GM23338 (cell line): ENCODE measurements at regions not wholly inside any gene's neighbourhood (a gene's known extent, or its start where the extent isn't known, plus 50 kb on each side); places are given as distances from the start of the nearest gene placed in this dataset.
A peak's percentile ranks its signal among the peaks of the same experiment; 100 is the strongest.

Source experiments
- ZNF114 ChIP-seq: fragments of 250-450 bp; sonication (Bioruptor Pico); IDR thresholded peaks from 2 replicates; pipeline ENCODE4 v1.5.0; 2020; ENCODE audit warnings: mild to moderate bottlenecking, moderate library complexity
- TF ChIP-seq, protein P1 (sequence below), 2 experiments: fragments of 200-600 bp in 1 of 2; sonication (generic) in 1 of 2; conservative IDR thresholded peaks; 2 replicates each; pipeline versions ENCODE4 v1.5.1 to v1.6.1; 2016 to 2017; ENCODE audit warnings: antibody characterized with exemption in 2 of 2, low read depth in 2 of 2, mild to moderate bottlenecking in 2 of 2, moderate library complexity in 1 of 2

DNA sequence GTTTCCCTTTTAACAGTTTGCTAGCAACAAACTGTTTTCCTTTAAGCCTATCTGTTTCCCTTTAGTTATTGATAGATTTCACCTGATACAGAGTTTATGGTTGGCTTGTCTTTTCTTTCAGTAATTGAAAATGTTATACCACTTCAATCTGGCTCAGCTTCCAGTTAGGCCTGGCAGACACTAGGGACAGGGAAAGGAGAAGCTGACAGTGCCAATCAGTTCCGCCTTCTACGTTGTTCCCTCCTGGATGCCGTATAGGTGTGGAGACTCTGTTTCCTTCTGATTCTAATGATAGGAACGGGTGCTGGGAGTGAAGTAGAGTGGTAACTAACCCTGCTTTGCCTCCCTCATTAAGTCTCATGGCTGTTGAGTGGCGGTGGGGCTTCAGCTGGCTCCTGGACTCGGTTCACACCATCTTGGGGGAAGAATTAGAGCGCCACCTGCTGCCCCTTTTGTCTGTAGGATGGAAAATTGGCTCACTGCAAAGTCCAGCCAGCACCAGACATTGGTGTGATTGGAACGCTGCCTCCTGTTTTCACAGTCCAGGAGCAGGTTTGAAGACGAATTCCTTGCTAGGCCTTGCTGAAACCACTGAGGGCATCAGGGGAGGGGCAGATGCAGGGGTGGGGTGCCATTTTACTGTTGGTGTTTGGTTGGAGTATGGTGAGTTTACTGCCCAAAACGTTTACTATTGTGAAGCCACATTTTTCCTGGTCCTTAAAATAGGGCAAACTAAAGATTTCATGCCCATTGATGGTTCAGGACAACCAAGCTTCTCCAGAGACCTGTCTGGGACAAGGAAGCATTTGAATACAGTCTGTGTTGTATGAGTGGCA, 1729.5 kb downstream of the GRIK2 start:
- TF ChIP-seq, protein P1, sequence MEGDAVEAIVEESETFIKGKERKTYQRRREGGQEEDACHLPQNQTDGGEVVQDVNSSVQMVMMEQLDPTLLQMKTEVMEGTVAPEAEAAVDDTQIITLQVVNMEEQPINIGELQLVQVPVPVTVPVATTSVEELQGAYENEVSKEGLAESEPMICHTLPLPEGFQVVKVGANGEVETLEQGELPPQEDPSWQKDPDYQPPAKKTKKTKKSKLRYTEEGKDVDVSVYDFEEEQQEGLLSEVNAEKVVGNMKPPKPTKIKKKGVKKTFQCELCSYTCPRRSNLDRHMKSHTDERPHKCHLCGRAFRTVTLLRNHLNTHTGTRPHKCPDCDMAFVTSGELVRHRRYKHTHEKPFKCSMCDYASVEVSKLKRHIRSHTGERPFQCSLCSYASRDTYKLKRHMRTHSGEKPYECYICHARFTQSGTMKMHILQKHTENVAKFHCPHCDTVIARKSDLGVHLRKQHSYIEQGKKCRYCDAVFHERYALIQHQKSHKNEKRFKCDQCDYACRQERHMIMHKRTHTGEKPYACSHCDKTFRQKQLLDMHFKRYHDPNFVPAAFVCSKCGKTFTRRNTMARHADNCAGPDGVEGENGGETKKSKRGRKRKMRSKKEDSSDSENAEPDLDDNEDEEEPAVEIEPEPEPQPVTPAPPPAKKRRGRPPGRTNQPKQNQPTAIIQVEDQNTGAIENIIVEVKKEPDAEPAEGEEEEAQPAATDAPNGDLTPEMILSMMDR (conservative IDR thresholded peaks at IDR 0.05; ENCODE audit: low read depth in 2 of 2) = peak; percentile 79 to 92
- no peak for TF ChIP-seq ZNF114 (CRISPR knock-in tag)
